DMS 273 treated with DMSO at 0.1 percent for 48 hours (cell line): ENCODE measurements at regions not wholly inside any gene's neighbourhood (a gene's known extent, or its start where the extent isn't known, plus 50 kb on each side); places are given as distances from the start of the nearest gene placed in this dataset.
"Not testable (repeated sequence)": the region's sequence is repeated elsewhere in the genome, so short reads cannot be mapped to it uniquely, and the experiment has no call there.

Experiments
- DNase-seq: peaks from one replicate; lab custom pipeline; 2025; lab: John Stamatoyannopoulos, UW

- no peak for DNase-seq
Measured at GRCh38 chr1:60271041-60271440, 197.5 kb upstream of the C1orf87 start.

- DNase-seq: no peak
Measured at GRCh38 chr1:60268451-60268850, 194.9 kb upstream of the C1orf87 start.

GRCh38 chr1:60265560-60266535 is 192.3 kb upstream of the C1orf87 start:
- no peak for DNase-seq

- no peak for DNase-seq
Measured at GRCh38 chr1:60262701-60263100, 189.1 kb upstream of the C1orf87 start.

- no peak for DNase-seq
Measured at GRCh38 chr1:60257531-60257930, 184.0 kb upstream of the C1orf87 start.

- DNase-seq: no peak
Measured at GRCh38 chr1:60255565-60255964, 182.0 kb upstream of the C1orf87 start.

GRCh38 chr1:60251426-60251825 is 177.9 kb upstream of the C1orf87 start:
- DNase-seq: no peak

- not testable (repeated sequence) for DNase-seq
Measured at GRCh38 chr1:60247467-60247866, 173.9 kb upstream of the C1orf87 start.

GRCh38 chr1:60245324-60245723 is 171.8 kb upstream of the C1orf87 start:
- DNase-seq: no peak

GRCh38 chr1:60244906-60245305 is 171.3 kb upstream of the C1orf87 start:
- no peak for DNase-seq

GRCh38 chr1:60235275-60235674 is 161.7 kb upstream of the C1orf87 start:
- DNase-seq: no peak

GRCh38 chr1:60234776-60235175 is 161.2 kb upstream of the C1orf87 start:
- peak; percentile 26 for DNase-seq

- peak; percentile 64 for DNase-seq
Measured at GRCh38 chr1:60229821-60230220, 156.3 kb upstream of the C1orf87 start.

GRCh38 chr1:60228041-60228491 is 154.5 kb upstream of the C1orf87 start:
- no peak for DNase-seq

- no peak for DNase-seq
Measured at GRCh38 chr1:60227601-60228000, 154.0 kb upstream of the C1orf87 start.

GRCh38 chr1:60225486-60225885 is 151.9 kb upstream of the C1orf87 start:
- DNase-seq: peak; percentile 10

- DNase-seq: no peak
Measured at GRCh38 chr1:60224523-60224922, 151.0 kb upstream of the C1orf87 start.

GRCh38 chr1:60223158-60223557 is 149.6 kb upstream of the C1orf87 start:
- peak; percentile 62 for DNase-seq

- DNase-seq: peak; percentile 74
Measured at GRCh38 chr1:60222360-60223115, 149.0 kb upstream of the C1orf87 start.

- DNase-seq: no peak
Measured at GRCh38 chr1:60213253-60213652, 139.7 kb upstream of the C1orf87 start.

- DNase-seq: no peak
Measured at GRCh38 chr1:60196026-60196425, 122.5 kb upstream of the C1orf87 start.

GRCh38 chr1:60185684-60186083 is 112.1 kb upstream of the C1orf87 start:
- DNase-seq: no peak

- no peak for DNase-seq
Measured at GRCh38 chr1:60184521-60184920, 111.0 kb upstream of the C1orf87 start.
